Spinal cord (tissue), 9 donors: ENCODE measurements at regions not wholly inside any gene's neighbourhood (a gene's known extent, or its start where the extent isn't known, plus 50 kb on each side); places are given as distances from the start of the nearest gene placed in this dataset.
A peak's percentile ranks its signal among the peaks of the same experiment; 100 is the strongest.
"Not testable (repeated sequence)": the region's sequence is repeated elsewhere in the genome, so short reads cannot be mapped to it uniquely, and the experiment has no call there.

Experiments used
- DNase-seq, 6 donors: peaks; one replicate each; pipeline versions ENCODE4 v3.0.0 to v3.0.0-alpha.2; 2013 to 2015; ENCODE audit warnings: low spot score in 6 of 6, low read depth in 4 of 6
- H3K27ac ChIP-seq: one replicate; pipeline ENCODE4 v1.5.1; 2013; ENCODE audit warnings: low read depth, low read length, control low read depth
- H3K27me3 ChIP-seq: one replicate; pipeline ENCODE4 v1.6.1; 2013; ENCODE audit warnings: low read length; ENCODE audit not compliant: control insufficient read depth, insufficient read depth
- H3K36me3 ChIP-seq: one replicate; pipeline ENCODE4 v1.6.1; 2013; ENCODE audit warnings: low read length; ENCODE audit not compliant: control insufficient read depth, insufficient read depth
- H3K4me1 ChIP-seq: one replicate; pipeline ENCODE4 v1.6.1; 2013; ENCODE audit warnings: low read length; ENCODE audit not compliant: control insufficient read depth, insufficient read depth
- H3K4me3 ChIP-seq: one replicate; pipeline ENCODE4 v1.5.1; 2013; ENCODE audit warnings: low read depth, low read length, control low read depth
- H3K9me3 ChIP-seq: one replicate; pipeline ENCODE4 v1.6.1; 2013; ENCODE audit warnings: low read length; ENCODE audit not compliant: control insufficient read depth, insufficient read depth
- WGBS: methylation state at CpG from one replicate; pipeline ENCODE4 v1.1.5; 2013; ENCODE audit warnings: missing lambda C conversion rate; ENCODE audit not compliant: insufficient coverage; 5-methylcytosine and 5-hydroxymethylcytosine counted together
- donor health status: healthy.

- DNase-seq, result no peak
- WGBS, result 83% methylated on average over 18 of the region's 20 CpGs
Observed at GRCh38 chr10:130354976-130355795, 219.0 kb downstream of the GLRX3 start.

DNA sequence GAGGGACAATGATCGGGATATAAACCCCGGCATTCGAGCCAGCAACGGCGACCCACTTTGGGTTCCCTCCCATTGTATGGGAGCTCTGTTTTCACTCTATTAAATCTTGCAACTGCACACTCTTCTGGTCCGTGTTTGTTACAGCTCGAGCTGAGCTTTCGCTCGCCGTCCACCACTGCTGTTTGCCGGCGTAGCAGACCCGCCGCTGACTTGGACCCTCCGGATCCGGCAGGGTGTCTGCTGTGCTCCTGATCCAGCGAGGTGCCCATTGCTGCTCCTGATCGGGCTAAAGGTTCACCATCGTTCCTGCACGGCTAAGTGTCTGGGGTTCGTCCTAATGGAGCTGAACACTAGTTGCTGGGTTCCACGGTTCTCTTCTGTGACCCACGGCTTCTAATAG is 220.2 kb downstream of the GLRX3 start:
- not testable (repeated sequence) for H3K36me3 ChIP-seq, DNase-seq, H3K27me3 ChIP-seq, H3K4me3 ChIP-seq, H3K27ac ChIP-seq, H3K9me3 ChIP-seq
- H3K4me1 ChIP-seq, result peaks cover 10% of the 10 kb centered on the region
- WGBS, result 89% methylated on average over 23 of the region's 23 CpGs

More at GRCh38 chr10:130354976-130355795, 219.0 kb downstream of the GLRX3 start:
- H3K4me3 ChIP-seq, result no peak overlapping the region
- no peak overlapping the region for H3K27ac ChIP-seq
- no peaks in the 10 kb centered on the region for H3K27me3 ChIP-seq
- H3K36me3 ChIP-seq, result no peaks in the 10 kb centered on the region
- H3K9me3 ChIP-seq, result no peaks in the 10 kb centered on the region
- H3K4me1 ChIP-seq, result no peaks in the 10 kb centered on the region

DNA sequence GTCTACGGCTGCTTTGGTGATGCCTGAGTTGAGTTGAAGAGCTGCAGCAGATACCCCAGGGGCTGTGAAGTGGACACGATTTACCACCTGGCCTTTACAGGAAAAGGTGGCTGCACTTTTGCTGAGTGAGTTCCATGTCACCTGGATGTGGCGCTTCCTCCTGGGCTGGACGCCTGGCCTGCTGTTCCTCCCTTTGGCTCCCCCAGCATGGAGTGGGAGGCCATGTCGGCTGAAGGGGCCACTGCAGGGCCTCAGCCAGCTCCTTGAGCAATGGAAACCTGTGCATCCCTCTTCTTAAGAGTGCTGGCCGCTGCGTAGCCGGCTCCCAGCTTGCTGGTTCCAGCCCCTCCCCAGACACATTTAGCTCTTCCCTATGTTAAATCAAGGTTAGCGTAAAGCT is 221.0 kb downstream of the GLRX3 start:
- H3K4me3 ChIP-seq, result no peak overlapping the region
- no peaks in the 10 kb centered on the region for H3K36me3 ChIP-seq
- no peaks in the 10 kb centered on the region for H3K27me3 ChIP-seq
- WGBS, result 96% methylated on average over 9 of the region's 9 CpGs
- H3K4me1 ChIP-seq, result peaks cover 15% of the 10 kb centered on the region
- no peak overlapping the region for H3K27ac ChIP-seq
- H3K9me3 ChIP-seq, result no peaks in the 10 kb centered on the region
- DNase-seq, result no peak

DNA sequence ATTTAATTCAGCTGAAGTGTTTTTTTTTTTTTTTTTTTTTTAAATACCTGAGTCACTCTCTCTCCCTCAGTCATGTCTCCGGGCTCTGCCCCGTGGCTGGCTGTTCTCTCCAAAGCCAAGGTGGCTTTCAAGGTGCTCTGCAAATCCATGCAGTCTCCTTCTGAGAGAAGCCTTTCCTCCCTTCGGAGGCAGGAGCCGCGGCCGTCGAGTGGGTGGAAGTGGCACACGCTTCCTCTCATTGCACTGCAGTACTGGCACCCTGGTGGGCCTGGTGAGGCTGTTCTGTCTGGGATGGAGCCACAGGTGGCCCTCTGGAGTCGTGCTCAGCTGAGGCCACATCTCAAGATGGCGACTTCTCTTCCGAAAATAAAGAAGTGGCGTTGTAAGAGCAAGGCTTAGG is 221.8 kb downstream of the GLRX3 start:
- no peak for DNase-seq
- no peak overlapping the region for H3K4me3 ChIP-seq
- H3K9me3 ChIP-seq, result no peaks in the 10 kb centered on the region
- peaks cover 19% of the 10 kb centered on the region for H3K4me1 ChIP-seq
- H3K36me3 ChIP-seq, result no peaks in the 10 kb centered on the region
- no peaks in the 10 kb centered on the region for H3K27me3 ChIP-seq
- 71% methylated on average over 12 of the region's 12 CpGs for WGBS
- no peak overlapping the region for H3K27ac ChIP-seq

- Histone ChIP-seq H3K27me3 (no peaks in the 10 kb centered on the region), H3K9me3 (no peaks in the 10 kb centered on the region), H3K4me1 (peaks cover 19% of the 10 kb centered on the region), H3K4me3 (no peak overlapping the region), H3K27ac (no peak overlapping the region), H3K36me3 (no peaks in the 10 kb centered on the region)
- no peak for DNase-seq
- 76% methylated on average over 20 of the region's 23 CpGs for WGBS
Observed at GRCh38 chr10:130358981-130359650, 222.9 kb downstream of the GLRX3 start.

- 91% methylated on average over 12 of the region's 12 CpGs for WGBS
- H3K27me3 ChIP-seq, result no peaks in the 10 kb centered on the region
- peaks cover 19% of the 10 kb centered on the region for H3K4me1 ChIP-seq
- no peak for DNase-seq
- no peaks in the 10 kb centered on the region for H3K9me3 ChIP-seq
- no peak overlapping the region for H3K4me3 ChIP-seq
- no peaks in the 10 kb centered on the region for H3K36me3 ChIP-seq
- H3K27ac ChIP-seq, result no peak overlapping the region
Observed at GRCh38 chr10:130359711-130360110, 223.5 kb downstream of the GLRX3 start.

GRCh38 chr10:130360826-130361311 is 224.7 kb downstream of the GLRX3 start:
- H3K9me3 ChIP-seq, result no peaks in the 10 kb centered on the region
- no peak for DNase-seq
- 54% methylated on average over 11 of the region's 11 CpGs for WGBS
- H3K27me3 ChIP-seq, result no peaks in the 10 kb centered on the region
- no peak overlapping the region for H3K27ac ChIP-seq
- peaks cover 19% of the 10 kb centered on the region for H3K4me1 ChIP-seq
- no peaks in the 10 kb centered on the region for H3K36me3 ChIP-seq
- H3K4me3 ChIP-seq, result no peak overlapping the region

- Histone ChIP-seq H3K9me3 (no peaks in the 10 kb centered on the region), H3K27ac (no peak overlapping the region), H3K36me3 (no peaks in the 10 kb centered on the region), H3K4me1 (peaks cover 19% of the 10 kb centered on the region), H3K27me3 (no peaks in the 10 kb centered on the region), H3K4me3 (no peak overlapping the region)
- no peak for DNase-seq
- WGBS, result 86% methylated on average over 10 of the region's 10 CpGs
Observed at GRCh38 chr10:130361351-130362105, 225.3 kb downstream of the GLRX3 start.

- WGBS, result 37% methylated on average over 8 of the region's 9 CpGs
- Histone ChIP-seq H3K27ac (no peak overlapping the region), H3K4me1 (peaks cover 19% of the 10 kb centered on the region), H3K27me3 (no peaks in the 10 kb centered on the region), H3K4me3 (no peak overlapping the region), H3K36me3 (no peaks in the 10 kb centered on the region), H3K9me3 (no peaks in the 10 kb centered on the region)
- DNase-seq, result peak in 2 of 6 donors; percentile 48 to 67
Observed at GRCh38 chr10:130362308-130362761, 226.1 kb downstream of the GLRX3 start.
